GM12878 (cell line): ENCODE measurements at regions not wholly inside any gene's neighbourhood (a gene's known extent, or its start where the extent isn't known, plus 50 kb on each side); places are given as distances from the start of the nearest gene placed in this dataset.

Experiments used
- ATAC-seq: fragments of 200-7000 bp; cut with Tn5 transposase; 3 replicates; pipeline ENCODE4 v1.9.1; 2020; ENCODE audit warnings: mild to moderate bottlenecking, moderate library complexity
- BruUV-seq: library from RNA; stranded (reverse); fragments of 400-500 nt; replicated peaks from 2 replicates; lab custom pipeline; 2021; lab: Mats Ljungman, UMichigan
- CTCF ChIA-PET: fragments of 300-600 bp; sonication (Branson Sonifier 250); formaldehyde crosslinking; extraction: SDS; loops from one replicate; lab custom pipeline; 2021; ENCODE audit warnings: inconsistent platforms; lab: Yijun Ruan, JAX
- POLR2A ChIA-PET: fragments of 350-600 bp; formaldehyde crosslinking; extraction: SDS; loops from one replicate; lab custom pipeline; 2021; ENCODE audit warnings: inconsistent platforms; lab: Charles Lee
- RAD21 ChIA-PET: fragments of 300-600 bp; sonication (Branson Sonifier 250); formaldehyde crosslinking; loops from one replicate; lab custom pipeline; 2023; ENCODE audit warnings: antibody characterized with exemption; ENCODE audit not compliant: unreplicated experiment; lab: Charles Lee
- SMC1A ChIA-PET: fragments of 300-600 bp; sonication (Branson Sonifier 250); formaldehyde crosslinking; loops from one replicate; lab custom pipeline; 2023; ENCODE audit not compliant: unreplicated experiment, uncharacterized antibody; lab: Charles Lee
- DNase-seq: peaks from one replicate; pipeline ENCODE4 v3.0.0-alpha.2; 2011; ENCODE audit warnings: low read depth, low spot score
- FAIRE-seq: peaks from 3 replicates; lab custom pipeline; 2011; peaks lifted over from hg19 to GRCh38; lab: Jason Lieb, UNC
- H2AFZ ChIP-seq: 2 replicates; pipeline ENCODE4 v1.6.0; 2011; ENCODE audit warnings: low read depth, low read length, control low read depth; ENCODE audit not compliant: control insufficient read depth
- H3K27ac ChIP-seq: 2 replicates; pipeline ENCODE4 v1.5.1; 2011; ENCODE audit warnings: control low read depth; ENCODE audit not compliant: control insufficient read depth, insufficient read depth
- H3K27me3 ChIP-seq, 2 experiments: replicated peaks in 1 of 2; 2 replicates each; pipeline versions ENCODE4 v1.6.0 to v1.6.1; 2011; ENCODE audit warnings: low read length in 1 of 2; ENCODE audit not compliant: control insufficient read depth in 2 of 2, insufficient read depth in 2 of 2
- H3K36me3 ChIP-seq, 2 experiments: 2 replicates each; pipeline ENCODE4 v1.5.1; 2011; ENCODE audit warnings: low read length in 1 of 2; ENCODE audit not compliant: control insufficient read depth in 2 of 2, insufficient read depth in 2 of 2
- H3K4me1 ChIP-seq: 2 replicates; pipeline ENCODE4 v1.6.1; 2011; ENCODE audit warnings: mild to moderate bottlenecking, low read length, moderate library complexity, mixed read lengths; ENCODE audit not compliant: control insufficient read depth, insufficient read depth
- H3K4me2 ChIP-seq: 2 replicates; pipeline ENCODE4 v1.6.0; 2011; ENCODE audit warnings: control low read depth; ENCODE audit not compliant: control insufficient read depth, insufficient read depth
- H3K4me3 ChIP-seq: fragments of 200-600 bp; sonication (generic); 2 replicates; pipeline ENCODE4 v1.5.1; 2016
- H3K79me2 ChIP-seq: 2 replicates; pipeline ENCODE4 v1.6.0; 2011; ENCODE audit warnings: low read length; ENCODE audit not compliant: control insufficient read depth, insufficient read depth
- H3K9ac ChIP-seq: 2 replicates; pipeline ENCODE4 v1.8.0; 2011; ENCODE audit warnings: low read length, control low read depth, mixed read lengths; ENCODE audit not compliant: control insufficient read depth, insufficient read depth
- H3K9me3 ChIP-seq: replicated peaks from 3 replicates; pipeline ENCODE4 v1.5.1; 2011; ENCODE audit warnings: mild to moderate bottlenecking, low read length; ENCODE audit not compliant: control insufficient read depth, insufficient read depth
- H4K20me1 ChIP-seq: 2 replicates; pipeline ENCODE4 v1.6.0; 2011; ENCODE audit not compliant: control insufficient read depth, insufficient read depth
- RCOR1 ChIP-seq: conservative IDR thresholded peaks from 2 replicates; pipeline ENCODE4 v1.6.1; 2012; ENCODE audit warnings: low read depth, low read length, improper control_type of control experiment
- SUPT20H ChIP-seq: IDR thresholded peaks from 2 replicates; pipeline ENCODE4 v1.6.1; 2011; ENCODE audit warnings: low read depth, mild to moderate bottlenecking, low read length, moderate library complexity, borderline replicate concordance; ENCODE audit not compliant: control insufficient read depth
- USF2 ChIP-seq: IDR thresholded peaks from 2 replicates; pipeline ENCODE4 v1.6.1; 2011; ENCODE audit warnings: low read depth, low read length, improper control_type of control experiment, borderline replicate concordance
- ZBTB33 ChIP-seq: fragments of 450-650 bp; IDR thresholded peaks from 2 replicates; pipeline ENCODE4 v1.6.1; 2017; ENCODE audit warnings: mild to moderate bottlenecking
- WGBS: methylation state at CpG from one replicate; pipeline ENCODE4 v1.1.6; 2016; ENCODE audit warnings: low lambda C conversion rate; ENCODE audit not compliant: insufficient replicate concordance, insufficient coverage; ENCODE audit errors: missing lambda C conversion rate; 5-methylcytosine and 5-hydroxymethylcytosine counted together
- in situ Hi-C: fragments of 300-500 bp; cut with MboI; formaldehyde crosslinking; loops from 9 replicates; pipeline ENCODE4 v1.14.3; 2018; ENCODE audit warnings: mixed read lengths
- intact Hi-C: fragments of 100-400 bp; cut with micrococcal nuclease; formaldehyde crosslinking; loops from one replicate; pipeline ENCODE4 v1.14.2; 2022; ENCODE audit not compliant: unreplicated experiment

DNA sequence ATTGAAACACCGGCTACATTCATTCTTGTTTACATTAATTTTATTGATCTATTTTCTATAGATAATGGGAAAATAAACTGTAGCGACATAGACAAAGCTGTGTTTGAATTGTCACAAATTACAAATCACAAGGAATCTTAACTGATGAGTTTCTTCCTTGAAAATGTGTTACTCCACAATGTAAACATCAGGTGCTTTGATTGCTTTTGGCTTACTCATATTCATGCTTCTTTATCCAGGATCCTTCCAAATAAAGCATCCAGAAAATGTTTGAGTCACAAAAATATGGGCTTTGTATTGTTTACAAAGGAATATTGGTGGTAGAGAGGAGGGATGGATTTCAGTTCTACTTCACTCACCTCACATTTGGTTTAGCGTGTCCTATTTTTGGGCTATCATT, 64.0 kb downstream of the BMP2 start:
- no peak overlapping the region for H3K4me3 ChIP-seq
- BruUV-seq, result no TSS peak
- no peaks in the 10 kb centered on the region for H3K4me1 ChIP-seq
- H4K20me1 ChIP-seq, result no peaks in the 10 kb centered on the region
- in situ Hi-C loops (no loop called here), intact Hi-C loops (no loop called here)
- H3K4me2 ChIP-seq, result no peak overlapping the region
- WGBS, result 64% methylated on average over 3 of the region's 3 CpGs
- FAIRE-seq (no peak), DNase-seq (no peak), ATAC-seq (no peak)
- H3K36me3 ChIP-seq, result no peaks in the 10 kb centered on the region
- ChIA-PET CTCF (interaction anchor here (0.8 to 12.1 kb wide), 10 partner anchors 9 to 455 kb away, joined by 3 to 118 read pairs (median 6); no protein-coding TSS in a partner anchor), RAD21 (interaction anchor here (0.7 to 3.4 kb wide), 13 partner anchors 12 to 454 kb away, joined by 3 to 25 read pairs (median 4); partner anchors contain the start of gene BMP2), POLR2A (interaction anchor here (0.6 to 1.4 kb wide), 5 partner anchors 9 to 110 kb away, joined by 3 read pairs; no protein-coding TSS in a partner anchor), SMC1A (interaction anchor here (0.5 to 3.9 kb wide), 19 partner anchors 9 to 209 kb away, joined by 3 to 35 read pairs (median 4); no protein-coding TSS in a partner anchor)
- no peak for TF ChIP-seq RCOR1
- no peak for TF ChIP-seq SUPT20H
- no peak overlapping the region for H2AFZ ChIP-seq
- no peaks in the 10 kb centered on the region for H3K9me3 ChIP-seq
- H3K27me3 ChIP-seq, result no peaks in the 10 kb centered on the region
- H3K79me2 ChIP-seq, result no peaks in the 10 kb centered on the region
- no peak overlapping the region for H3K27ac ChIP-seq
- no peak overlapping the region for H3K9ac ChIP-seq

GRCh38 chr20:6832811-6833210, 65.3 kb downstream of the BMP2 start:
- H3K9ac ChIP-seq, result no peak overlapping the region
- H3K79me2 ChIP-seq, result no peaks in the 10 kb centered on the region
- WGBS, result 45% methylated on average over 10 of the region's 10 CpGs
- H3K9me3 ChIP-seq, result no peaks in the 10 kb centered on the region
- no peaks in the 10 kb centered on the region for H3K4me1 ChIP-seq
- no peaks in the 10 kb centered on the region for H3K36me3 ChIP-seq
- DNase-seq, result no peak
- CTCF ChIA-PET, result interaction anchor here (0.7 to 12.1 kb wide), 8 partner anchors 56 to 453 kb away, joined by 3 to 118 read pairs (median 4); no protein-coding TSS in a partner anchor
- no peaks in the 10 kb centered on the region for H4K20me1 ChIP-seq
- no peak for ATAC-seq
- in situ Hi-C loops, result no loop called here
- POLR2A ChIA-PET, result no interaction called here
- no TSS peak for BruUV-seq
- H3K4me3 ChIP-seq, result no peak overlapping the region
- H2AFZ ChIP-seq, result no peak overlapping the region
- FAIRE-seq, result no peak
- no peak overlapping the region for H3K27ac ChIP-seq
- RAD21 ChIA-PET, result interaction anchor here (1.0 to 1.3 kb wide), 4 partner anchors 36 to 105 kb away, joined by 3 to 6 read pairs (median 4); no protein-coding TSS in a partner anchor
- intact Hi-C loops, result no loop called here
- 0 out of 2 replicates have a peak, but pooled peaks have one; percentile 64 for TF ChIP-seq ZBTB33
- no peak for TF ChIP-seq USF2
- no peaks in the 10 kb centered on the region for H3K27me3 ChIP-seq
- SMC1A ChIA-PET, result interaction anchor here (0.8 to 14.3 kb wide), 13 partner anchors 9 to 200 kb away, joined by 3 to 270 read pairs (median 4); no protein-coding TSS in a partner anchor
- no peak overlapping the region for H3K4me2 ChIP-seq
